Uterus (tissue), 2 donors: ENCODE measurements at regions not wholly inside any gene's neighbourhood (a gene's known extent, or its start where the extent isn't known, plus 50 kb on each side); places are given as distances from the start of the nearest gene placed in this dataset.

Source experiments
- POLR2A ChIP-seq, 2 donors: fragments of 450-650 bp; IDR thresholded peaks; one replicate each; pipeline ENCODE4 v1.6.1; 2016; ENCODE audit warnings: antibody characterized with exemption in 2 of 2, mild to moderate bottlenecking in 1 of 2, moderate library complexity in 1 of 2
- TF ChIP-seq, protein P1 (sequence below), 4 experiments: fragments of 200-600 bp in 2 of 4; fragments of 450-650 bp in 2 of 4; sonication (generic) in 2 of 4; IDR thresholded peaks; one replicate each; pipeline ENCODE4 v1.5.1; 2016 to 2019; ENCODE audit warnings: antibody characterized with exemption in 4 of 4, mild to moderate bottlenecking in 2 of 4, moderate library complexity in 1 of 4

DNA sequence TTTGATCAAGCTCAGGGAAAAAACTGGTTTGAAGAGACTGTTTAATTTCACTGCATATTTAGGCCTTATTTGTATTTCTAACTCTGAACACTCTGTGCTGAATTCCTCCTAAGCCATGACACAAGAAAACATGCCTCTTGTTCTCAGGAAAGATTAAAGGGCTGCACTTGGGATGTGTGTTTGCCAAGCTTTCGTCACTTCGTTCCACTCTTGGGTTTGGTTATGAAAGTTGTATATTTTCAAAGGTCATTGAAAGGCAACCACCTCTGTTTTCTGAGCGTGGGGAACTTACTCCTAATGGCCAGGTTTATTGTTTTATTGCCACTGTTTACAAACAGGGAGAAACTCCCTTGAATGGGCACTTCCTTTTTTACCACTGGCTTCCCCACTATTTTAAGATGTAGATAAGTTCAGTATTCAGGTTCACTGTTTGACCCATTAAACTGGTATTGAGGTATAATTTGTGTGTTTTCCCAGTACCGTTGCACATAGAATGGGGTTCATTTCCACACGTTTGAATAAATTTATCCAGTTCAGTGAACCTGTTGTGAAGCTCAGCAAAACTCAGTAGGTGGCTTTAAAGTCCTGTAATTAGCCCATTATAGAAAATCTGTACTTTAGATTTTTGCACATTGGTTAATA lies 65.3 kb downstream of the NKX2-1 start:
- no peak for TF ChIP-seq POLR2A (IDR thresholded peaks at IDR 0.05)
- TF ChIP-seq, protein P1, sequence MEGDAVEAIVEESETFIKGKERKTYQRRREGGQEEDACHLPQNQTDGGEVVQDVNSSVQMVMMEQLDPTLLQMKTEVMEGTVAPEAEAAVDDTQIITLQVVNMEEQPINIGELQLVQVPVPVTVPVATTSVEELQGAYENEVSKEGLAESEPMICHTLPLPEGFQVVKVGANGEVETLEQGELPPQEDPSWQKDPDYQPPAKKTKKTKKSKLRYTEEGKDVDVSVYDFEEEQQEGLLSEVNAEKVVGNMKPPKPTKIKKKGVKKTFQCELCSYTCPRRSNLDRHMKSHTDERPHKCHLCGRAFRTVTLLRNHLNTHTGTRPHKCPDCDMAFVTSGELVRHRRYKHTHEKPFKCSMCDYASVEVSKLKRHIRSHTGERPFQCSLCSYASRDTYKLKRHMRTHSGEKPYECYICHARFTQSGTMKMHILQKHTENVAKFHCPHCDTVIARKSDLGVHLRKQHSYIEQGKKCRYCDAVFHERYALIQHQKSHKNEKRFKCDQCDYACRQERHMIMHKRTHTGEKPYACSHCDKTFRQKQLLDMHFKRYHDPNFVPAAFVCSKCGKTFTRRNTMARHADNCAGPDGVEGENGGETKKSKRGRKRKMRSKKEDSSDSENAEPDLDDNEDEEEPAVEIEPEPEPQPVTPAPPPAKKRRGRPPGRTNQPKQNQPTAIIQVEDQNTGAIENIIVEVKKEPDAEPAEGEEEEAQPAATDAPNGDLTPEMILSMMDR (IDR thresholded peaks at IDR 0.05), result no peak
